MM.1S (cell line): ENCODE measurements at regions not wholly inside any gene's neighbourhood (a gene's known extent, or its start where the extent isn't known, plus 50 kb on each side); places are given as distances from the start of the nearest gene placed in this dataset.

Experiments used
- DNase-seq: peaks from one replicate; pipeline ENCODE4 v3.0.0-alpha.2; 2015
- H2AFZ ChIP-seq: fragments of 300-600 bp; sonication (generic); 2 replicates; pipeline ENCODE4 v1.6.0; 2016; ENCODE audit warnings: antibody characterized with exemption, low read length
- H3F3A ChIP-seq: fragments of 300-600 bp; sonication (generic); 2 replicates; pipeline ENCODE4 v1.6.1; 2016; ENCODE audit warnings: mild to moderate bottlenecking, antibody characterized with exemption, low read length, moderate library complexity, mixed read lengths; ENCODE audit not compliant: insufficient read depth
- H3K27ac ChIP-seq: fragments of 300-600 bp; sonication (generic); 2 replicates; pipeline ENCODE4 v1.5.1; 2016; ENCODE audit warnings: mild to moderate bottlenecking, low read length
- H3K27me3 ChIP-seq: fragments of 300-600 bp; sonication (generic); replicated peaks from 2 replicates; pipeline ENCODE4 v1.6.0; 2016; ENCODE audit warnings: low read length; ENCODE audit not compliant: insufficient read depth
- H3K36me3 ChIP-seq: fragments of 300-600 bp; sonication (generic); replicated peaks from 2 replicates; pipeline ENCODE4 v1.6.1; 2016; ENCODE audit warnings: mild to moderate bottlenecking, low read length, mixed read lengths; ENCODE audit not compliant: insufficient read depth
- H3K4me1 ChIP-seq: fragments of 300-600 bp; sonication (generic); 2 replicates; pipeline ENCODE4 v1.6.1; 2016; ENCODE audit warnings: low read length, mixed read lengths
- H3K4me2 ChIP-seq: fragments of 300-600 bp; sonication (generic); 2 replicates; pipeline ENCODE4 v1.6.0; 2016; ENCODE audit warnings: low read depth, low read length
- H3K4me3 ChIP-seq: fragments of 300-600 bp; sonication (generic); 2 replicates; pipeline ENCODE4 v1.5.1; 2016; ENCODE audit warnings: low read length, mixed read lengths
- H3K79me2 ChIP-seq: fragments of 300-600 bp; sonication (generic); 2 replicates; pipeline ENCODE4 v1.6.1; 2016; ENCODE audit warnings: mixed run types, low read length, mixed read lengths
- H3K9ac ChIP-seq: fragments of 300-600 bp; sonication (generic); 2 replicates; pipeline ENCODE4 v1.6.1; 2016; ENCODE audit warnings: low read length, mixed read lengths
- H3K9me2 ChIP-seq: fragments of 300-600 bp; sonication (generic); replicated peaks from 2 replicates; pipeline ENCODE4 v1.6.1; 2016; ENCODE audit warnings: mild to moderate bottlenecking, low read length, mixed read lengths; ENCODE audit not compliant: insufficient read depth
- H3K9me3 ChIP-seq: fragments of 300-600 bp; sonication (generic); replicated peaks from 2 replicates; pipeline ENCODE4 v1.6.1; 2016; ENCODE audit warnings: mild to moderate bottlenecking, low read length, mixed read lengths; ENCODE audit not compliant: insufficient read depth
- H4K20me1 ChIP-seq: fragments of 300-600 bp; sonication (generic); 2 replicates; pipeline ENCODE4 v1.6.1; 2016; ENCODE audit warnings: mild to moderate bottlenecking, low read length, moderate library complexity, mixed read lengths; ENCODE audit not compliant: insufficient read depth
- EZH2 ChIP-seq: fragments of 300-600 bp; sonication (generic); optimal IDR thresholded peaks from 2 replicates; pipeline ENCODE3; 2017; ENCODE audit warnings: low read depth, mild to moderate bottlenecking, antibody characterized with exemption, low read length, mixed read lengths
- EZH2phosphoT487 ChIP-seq: fragments of 300-600 bp; sonication (generic); IDR thresholded peaks from 2 replicates; pipeline ENCODE4 v1.6.1; 2018; ENCODE audit warnings: antibody characterized with exemption, low read length
- TF ChIP-seq, protein P1 (sequence below): fragments of 300-600 bp; sonication (generic); IDR thresholded peaks from 2 replicates; pipeline ENCODE4 v1.5.1; 2016; ENCODE audit warnings: antibody characterized with exemption, low read length, mixed read lengths

DNA sequence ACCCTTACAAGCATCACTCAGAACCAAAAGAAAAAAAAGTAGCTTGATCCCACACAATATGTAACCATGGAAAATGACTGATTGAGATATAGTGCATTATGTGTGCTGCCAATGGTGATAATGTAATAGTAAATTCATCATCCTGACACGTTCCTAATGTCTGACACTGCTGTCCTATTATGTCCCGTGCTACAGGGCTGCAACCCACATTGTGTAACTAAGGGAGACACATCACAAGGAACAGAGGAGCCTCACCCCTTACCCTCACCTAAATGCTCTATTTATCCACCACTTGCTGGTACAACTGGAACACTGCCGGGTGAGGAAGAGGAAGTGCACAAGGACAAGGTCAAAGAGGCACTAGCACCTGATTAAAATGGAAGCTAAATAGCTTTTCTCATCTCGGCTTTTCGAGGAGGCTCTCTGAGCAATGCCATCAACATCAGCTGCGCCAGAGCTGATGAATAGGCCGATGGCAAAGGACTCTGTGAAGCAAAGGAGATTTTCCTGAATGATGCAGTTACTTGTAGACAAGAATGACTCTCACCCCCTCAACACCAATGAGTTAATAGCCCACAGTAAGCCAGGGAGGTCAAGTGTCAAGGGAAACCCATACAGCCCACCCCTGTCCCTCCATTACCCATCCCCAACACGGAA is 181.6 kb downstream of the HNRNPD start:
- Histone ChIP-seq H3K79me2 (no peaks in the 10 kb centered on the region), H3K9me3 (no peaks in the 10 kb centered on the region), H3F3A (no peaks in the 10 kb centered on the region; the same call in 1 of the 2 replicates), H3K27me3 (no peaks in the 10 kb centered on the region), H3K36me3 (no peaks in the 10 kb centered on the region), H3K9me2 (no peaks in the 10 kb centered on the region), H3K27ac (no peak overlapping the region), H3K4me3 (no peak overlapping the region), H3K4me1 (no peaks in the 10 kb centered on the region), H2AFZ (no peak overlapping the region), H4K20me1 (no peaks in the 10 kb centered on the region), H3K4me2 (no peak overlapping the region), H3K9ac (no peak overlapping the region)
- TF ChIP-seq, protein P1, sequence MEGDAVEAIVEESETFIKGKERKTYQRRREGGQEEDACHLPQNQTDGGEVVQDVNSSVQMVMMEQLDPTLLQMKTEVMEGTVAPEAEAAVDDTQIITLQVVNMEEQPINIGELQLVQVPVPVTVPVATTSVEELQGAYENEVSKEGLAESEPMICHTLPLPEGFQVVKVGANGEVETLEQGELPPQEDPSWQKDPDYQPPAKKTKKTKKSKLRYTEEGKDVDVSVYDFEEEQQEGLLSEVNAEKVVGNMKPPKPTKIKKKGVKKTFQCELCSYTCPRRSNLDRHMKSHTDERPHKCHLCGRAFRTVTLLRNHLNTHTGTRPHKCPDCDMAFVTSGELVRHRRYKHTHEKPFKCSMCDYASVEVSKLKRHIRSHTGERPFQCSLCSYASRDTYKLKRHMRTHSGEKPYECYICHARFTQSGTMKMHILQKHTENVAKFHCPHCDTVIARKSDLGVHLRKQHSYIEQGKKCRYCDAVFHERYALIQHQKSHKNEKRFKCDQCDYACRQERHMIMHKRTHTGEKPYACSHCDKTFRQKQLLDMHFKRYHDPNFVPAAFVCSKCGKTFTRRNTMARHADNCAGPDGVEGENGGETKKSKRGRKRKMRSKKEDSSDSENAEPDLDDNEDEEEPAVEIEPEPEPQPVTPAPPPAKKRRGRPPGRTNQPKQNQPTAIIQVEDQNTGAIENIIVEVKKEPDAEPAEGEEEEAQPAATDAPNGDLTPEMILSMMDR: no peak
- no peak for TF ChIP-seq EZH2phosphoT487
- DNase-seq: no peak

DNA sequence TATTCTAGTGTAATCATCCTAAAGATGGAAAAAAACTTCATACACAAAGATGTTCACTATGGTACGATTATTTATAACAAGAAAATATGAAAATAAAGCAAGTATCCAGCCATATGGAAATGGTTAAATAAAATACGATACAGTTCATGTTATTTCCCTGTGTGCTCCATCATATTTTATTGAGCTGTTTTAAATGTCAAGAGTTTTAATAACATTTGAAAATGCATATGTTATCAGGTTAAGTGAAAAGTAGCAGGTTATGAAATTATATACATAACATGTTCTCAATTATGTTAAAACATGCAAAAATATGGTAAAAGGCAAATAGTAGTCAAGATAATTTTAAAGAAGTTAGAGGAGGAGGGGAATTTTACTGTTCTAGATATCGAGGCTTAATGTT is 192.0 kb downstream of the HNRNPD start:
- TF ChIP-seq EZH2phosphoT487 (no peak), EZH2 (no peak)
- TF ChIP-seq, protein P1: no peak
- Histone ChIP-seq H3K9me2 (no peaks in the 10 kb centered on the region), H3K9me3 (no peaks in the 10 kb centered on the region), H3K27ac (no peak overlapping the region), H3K79me2 (no peaks in the 10 kb centered on the region), H3F3A (no peaks in the 10 kb centered on the region), H3K4me2 (no peak overlapping the region), H2AFZ (no peak overlapping the region), H4K20me1 (no peaks in the 10 kb centered on the region), H3K27me3 (no peaks in the 10 kb centered on the region), H3K4me1 (no peaks in the 10 kb centered on the region), H3K9ac (no peak overlapping the region), H3K36me3 (no peaks in the 10 kb centered on the region), H3K4me3 (no peak overlapping the region)
- DNase-seq: no peak

DNA sequence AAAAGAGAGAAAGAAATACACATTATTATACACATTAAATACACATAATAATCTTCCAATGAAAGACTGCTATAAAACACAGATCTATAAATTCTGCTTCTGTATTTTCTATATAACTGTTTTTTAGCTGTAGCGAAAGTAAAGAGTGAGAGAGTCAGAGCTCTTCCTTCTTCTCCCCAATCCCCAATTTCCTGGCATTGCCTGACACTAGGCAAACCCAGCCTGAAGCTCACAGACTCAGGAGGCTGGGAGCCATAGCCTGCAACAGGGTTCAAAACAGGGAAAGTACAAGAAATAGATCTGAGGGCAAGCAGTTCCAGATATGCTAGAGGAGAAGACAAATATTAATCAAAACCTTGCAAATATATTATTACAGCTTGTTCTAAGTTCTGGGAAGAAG is 201.6 kb downstream of the HNRNPD start:
- TF ChIP-seq, protein P1: no peak
- DNase-seq: no peak
- H3K9ac ChIP-seq: no peak overlapping the region
- H3K79me2 ChIP-seq: no peaks in the 10 kb centered on the region
- no peaks in the 10 kb centered on the region for H3K4me1 ChIP-seq
- H3K4me2 ChIP-seq: no peak overlapping the region
- no peak overlapping the region for H2AFZ ChIP-seq
- H3K27ac ChIP-seq: no peak overlapping the region
- H4K20me1 ChIP-seq: no peaks in the 10 kb centered on the region
- H3F3A ChIP-seq: no peaks in the 10 kb centered on the region
- no peak overlapping the region for H3K4me3 ChIP-seq
- H3K9me2 ChIP-seq: no peaks in the 10 kb centered on the region
- H3K9me3 ChIP-seq: no peaks in the 10 kb centered on the region
- H3K27me3 ChIP-seq: no peaks in the 10 kb centered on the region
- H3K36me3 ChIP-seq: no peaks in the 10 kb centered on the region
